ENCODE measurements at regions not wholly inside any gene's neighbourhood (a gene's known extent, or its start where the extent isn't known, plus 50 kb on each side); places are given as distances from the start of the nearest gene placed in this dataset.

DNA sequence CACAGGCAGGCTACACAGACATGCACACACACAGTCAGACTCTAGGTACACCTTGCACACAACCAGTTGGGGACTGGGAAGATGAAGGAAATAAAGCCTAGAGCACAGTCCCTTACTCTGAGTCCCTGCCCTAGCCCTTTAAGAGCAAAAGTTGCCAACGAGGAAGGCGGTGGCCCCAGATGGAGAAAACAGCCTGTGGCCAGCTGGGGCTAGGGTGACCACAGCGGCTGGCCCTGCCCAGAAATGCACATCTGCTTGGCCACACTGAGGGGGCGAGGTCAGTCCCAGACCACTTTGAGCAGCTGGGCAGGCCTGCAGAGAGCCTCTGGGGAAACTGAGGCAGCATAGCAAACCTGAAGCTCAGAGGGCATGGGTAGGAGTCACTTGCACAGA, 52.3 kb downstream of the PTPRS start (continued):
- TF ChIP-seq EGR1 (IDR thresholded peaks at IDR 0.05; ENCODE audit: borderline replicate concordance, low read depth, low read length) (no peak), TCF12 (IDR thresholded peaks at IDR 0.05; ENCODE audit: low read depth, low read length) (no peak), YY1 (IDR thresholded peaks at IDR 0.05; ENCODE audit: low read depth, low read length) (no peak), CTBP2 (IDR thresholded peaks at IDR 0.05; ENCODE audit: borderline replicate concordance, insufficient read depth, insufficient read length, low read length) (no peak), CREB1 (IDR thresholded peaks at IDR 0.05) (no peak)

Data from H1 (cell line).